Stimulated activated naive B cell treated with anti-CD40 and anti-IgM and Interleukin-4, amounts not matched to agents 10 μg/mL and 1 μg/mL and 100 μg/mL, for 72 hours (primary cell): ENCODE measurements at regions not wholly inside any gene's neighbourhood (a gene's known extent, or its start where the extent isn't known, plus 50 kb on each side); places are given as distances from the start of the nearest gene placed in this dataset.
"Not testable (repeated sequence)": the region's sequence is repeated elsewhere in the genome, so short reads cannot be mapped to it uniquely, and the experiment has no call there.

Experiments used
- ATAC-seq, 2 donors: fragments of 150-1000 bp; cut with Tn5 transposase; replicated peaks; 2 replicates each; pipeline ENCODE4 v1.10.0; 2021; ENCODE audit warnings: moderate library complexity in 1 of 2
- DNase-seq: peaks from one replicate; pipeline ENCODE4 v3.0.0; 2021
- H3K27ac Mint-ChIP-seq: one replicate; pipeline ENCODE4 v1.8.0; 2022; ENCODE audit warnings: mild to moderate bottlenecking, mixed read lengths
- H3K27me3 Mint-ChIP-seq, 2 donors: one replicate each; pipeline ENCODE4 v1.8.0; 2022; ENCODE audit warnings: mixed read lengths in 2 of 2
- H3K36me3 Mint-ChIP-seq, 2 donors: one replicate each; pipeline ENCODE4 v1.8.0; 2022; ENCODE audit warnings: mixed read lengths in 2 of 2, mild to moderate bottlenecking in 1 of 2
- H3K4me1 Mint-ChIP-seq, 2 donors: one replicate each; pipeline ENCODE4 v1.8.0; 2022; ENCODE audit warnings: mixed read lengths in 2 of 2, mild to moderate bottlenecking in 1 of 2
- H3K4me3 Mint-ChIP-seq, 2 donors: one replicate each; pipeline ENCODE4 v1.8.0; 2022; ENCODE audit warnings: mild to moderate bottlenecking in 2 of 2, mixed read lengths in 2 of 2, moderate library complexity in 1 of 2
- H3K9me3 Mint-ChIP-seq, 2 donors: one replicate each; pipeline ENCODE4 v1.8.0; 2022; ENCODE audit warnings: mixed read lengths in 2 of 2, mild to moderate bottlenecking in 1 of 2

GRCh38 chr14:38616959-38617358 lies 361.1 kb upstream of the CLEC14A start:
- no peaks in the 10 kb centered on the region for H3K4me1 Mint-ChIP-seq
- no peaks in the 10 kb centered on the region for H3K27me3 Mint-ChIP-seq
- H3K27ac Mint-ChIP-seq, result no peak overlapping the region
- H3K36me3 Mint-ChIP-seq, result no peaks in the 10 kb centered on the region
- peaks cover 0 to 3% of the 10 kb centered on the region in 2 donors for H3K9me3 Mint-ChIP-seq
- no peak overlapping the region for H3K4me3 Mint-ChIP-seq
- DNase-seq, result no peak
- ATAC-seq, result no peak

- peaks cover 0 to 3% of the 10 kb centered on the region in 2 donors for H3K9me3 Mint-ChIP-seq
- ATAC-seq (no peak), DNase-seq (no peak)
- no peaks in the 10 kb centered on the region for H3K27me3 Mint-ChIP-seq
- H3K27ac Mint-ChIP-seq, result no peak overlapping the region
- H3K4me3 Mint-ChIP-seq, result no peak overlapping the region
- no peaks in the 10 kb centered on the region for H3K4me1 Mint-ChIP-seq
- no peaks in the 10 kb centered on the region for H3K36me3 Mint-ChIP-seq
Measured at GRCh38 chr14:38611928-38612327, 356.0 kb upstream of the CLEC14A start.

- peaks cover 0 to 3% of the 10 kb centered on the region in 2 donors for H3K9me3 Mint-ChIP-seq
- no peaks in the 10 kb centered on the region for H3K4me1 Mint-ChIP-seq
- H3K27me3 Mint-ChIP-seq, result no peaks in the 10 kb centered on the region
- DNase-seq, result no peak
- no peak overlapping the region for H3K4me3 Mint-ChIP-seq
- no peaks in the 10 kb centered on the region for H3K36me3 Mint-ChIP-seq
- H3K27ac Mint-ChIP-seq, result no peak overlapping the region
- ATAC-seq, result peak; percentile 14 to 33
Measured at GRCh38 chr14:38608244-38608643, 352.4 kb upstream of the CLEC14A start.

GRCh38 chr14:38605193-38606114 lies 349.6 kb upstream of the CLEC14A start:
- Mint-ChIP-seq H3K4me1 (no peaks in the 10 kb centered on the region), H3K4me3 (no peak overlapping the region), H3K9me3 (peaks cover 0 to 3% of the 10 kb centered on the region in 2 donors), H3K27ac (no peak overlapping the region), H3K27me3 (no peaks in the 10 kb centered on the region), H3K36me3 (no peaks in the 10 kb centered on the region)
- DNase-seq (no peak), ATAC-seq (no peak)

GRCh38 chr14:38600572-38600971 lies 344.7 kb upstream of the CLEC14A start:
- not testable (repeated sequence) for DNase-seq, ATAC-seq, H3K4me1 Mint-ChIP-seq, H3K9me3 Mint-ChIP-seq, H3K27ac Mint-ChIP-seq, H3K4me3 Mint-ChIP-seq, H3K27me3 Mint-ChIP-seq, H3K36me3 Mint-ChIP-seq

- H3K27ac Mint-ChIP-seq, result no peak overlapping the region
- H3K4me1 Mint-ChIP-seq, result no peaks in the 10 kb centered on the region
- no peaks in the 10 kb centered on the region for H3K36me3 Mint-ChIP-seq
- DNase-seq, result no peak
- H3K4me3 Mint-ChIP-seq, result no peak overlapping the region
- peaks cover 5 to 8% of the 10 kb centered on the region in 2 donors for H3K9me3 Mint-ChIP-seq
- H3K27me3 Mint-ChIP-seq, result no peaks in the 10 kb centered on the region
- no peak for ATAC-seq
Measured at GRCh38 chr14:38593476-38593875, 337.6 kb upstream of the CLEC14A start.

GRCh38 chr14:38592764-38593442 lies 337.0 kb upstream of the CLEC14A start:
- ATAC-seq (no peak), DNase-seq (no peak)
- Mint-ChIP-seq H3K36me3 (no peaks in the 10 kb centered on the region), H3K4me3 (no peak overlapping the region), H3K27me3 (no peaks in the 10 kb centered on the region), H3K27ac (no peak overlapping the region), H3K9me3 (peaks cover 5 to 8% of the 10 kb centered on the region in 2 donors), H3K4me1 (no peaks in the 10 kb centered on the region)

GRCh38 chr14:38589747-38590350 lies 334.0 kb upstream of the CLEC14A start:
- H3K9me3 Mint-ChIP-seq, result peaks cover 3 to 5% of the 10 kb centered on the region in 2 donors
- no peaks in the 10 kb centered on the region for H3K36me3 Mint-ChIP-seq
- H3K27ac Mint-ChIP-seq, result no peak overlapping the region
- no peaks in the 10 kb centered on the region for H3K4me1 Mint-ChIP-seq
- DNase-seq (no peak), ATAC-seq (no peak)
- no peaks in the 10 kb centered on the region for H3K27me3 Mint-ChIP-seq
- H3K4me3 Mint-ChIP-seq, result no peak overlapping the region

GRCh38 chr14:38583471-38583870 lies 327.6 kb upstream of the CLEC14A start:
- ATAC-seq, result no peak
- no peaks in the 10 kb centered on the region for H3K4me1 Mint-ChIP-seq
- DNase-seq, result no peak
- H3K36me3 Mint-ChIP-seq, result no peaks in the 10 kb centered on the region
- H3K27me3 Mint-ChIP-seq, result no peaks in the 10 kb centered on the region
- no peak overlapping the region for H3K4me3 Mint-ChIP-seq
- H3K9me3 Mint-ChIP-seq, result peaks cover under 1 to 5% of the 10 kb centered on the region in 2 donors
- no peak overlapping the region for H3K27ac Mint-ChIP-seq

GRCh38 chr14:38578278-38578681 lies 322.4 kb upstream of the CLEC14A start:
- H3K36me3 Mint-ChIP-seq, result no peaks in the 10 kb centered on the region
- peaks cover 0 to 8% of the 10 kb centered on the region in 2 donors for H3K9me3 Mint-ChIP-seq
- H3K27me3 Mint-ChIP-seq, result no peaks in the 10 kb centered on the region
- no peak overlapping the region for H3K4me3 Mint-ChIP-seq
- H3K27ac Mint-ChIP-seq, result no peak overlapping the region
- DNase-seq (no peak), ATAC-seq (no peak)
- no peaks in the 10 kb centered on the region for H3K4me1 Mint-ChIP-seq

GRCh38 chr14:38567703-38568102 lies 311.8 kb upstream of the CLEC14A start:
- Mint-ChIP-seq H3K27ac (no peak overlapping the region), H3K4me1 (no peaks in the 10 kb centered on the region), H3K9me3 (peaks cover 0 to 3% of the 10 kb centered on the region in 2 donors), H3K4me3 (no peak overlapping the region), H3K36me3 (no peaks in the 10 kb centered on the region), H3K27me3 (no peaks in the 10 kb centered on the region)
- no peak for DNase-seq
- no peak for ATAC-seq

GRCh38 chr14:38561657-38562056 lies 305.8 kb upstream of the CLEC14A start:
- H3K27ac Mint-ChIP-seq, result no peak overlapping the region
- DNase-seq (no peak), ATAC-seq (no peak)
- no peaks in the 10 kb centered on the region for H3K27me3 Mint-ChIP-seq
- no peaks in the 10 kb centered on the region for H3K4me1 Mint-ChIP-seq
- H3K4me3 Mint-ChIP-seq, result no peak overlapping the region
- peaks cover 4 to 8% of the 10 kb centered on the region in 2 donors for H3K9me3 Mint-ChIP-seq
- H3K36me3 Mint-ChIP-seq, result no peaks in the 10 kb centered on the region

GRCh38 chr14:38559711-38560110 lies 303.8 kb upstream of the CLEC14A start:
- ATAC-seq, result no peak
- no peak overlapping the region for H3K27ac Mint-ChIP-seq
- H3K9me3 Mint-ChIP-seq, result peaks cover 4 to 8% of the 10 kb centered on the region in 2 donors
- H3K27me3 Mint-ChIP-seq, result no peaks in the 10 kb centered on the region
- no peak overlapping the region for H3K4me3 Mint-ChIP-seq
- DNase-seq, result no peak
- no peaks in the 10 kb centered on the region for H3K4me1 Mint-ChIP-seq
- H3K36me3 Mint-ChIP-seq, result no peaks in the 10 kb centered on the region

GRCh38 chr14:38557391-38557790 lies 301.5 kb upstream of the CLEC14A start:
- not testable (repeated sequence) for H3K4me3 Mint-ChIP-seq, H3K4me1 Mint-ChIP-seq

More at GRCh38 chr14:38557391-38557790, 301.5 kb upstream of the CLEC14A start:
- H3K9me3 Mint-ChIP-seq, H3K27ac Mint-ChIP-seq, ATAC-seq, H3K27me3 Mint-ChIP-seq, H3K36me3 Mint-ChIP-seq, DNase-seq: not testable (repeated sequence)
